Left renal pelvis (tissue), 4 donors: ENCODE measurements at regions not wholly inside any gene's neighbourhood (a gene's known extent, or its start where the extent isn't known, plus 50 kb on each side); places are given as distances from the start of the nearest gene placed in this dataset.

Experiments
- DNase-seq, 4 donors: peaks; one replicate each; pipeline ENCODE4 v3.0.0-alpha.2; 2013; ENCODE audit warnings: low read depth in 4 of 4, low spot score in 3 of 4

- no peak for DNase-seq
Observed at GRCh38 chr5:61596265-61596664, 264.2 kb downstream of the ZSWIM6 start.

GRCh38 chr5:61597684-61598083, 265.6 kb downstream of the ZSWIM6 start:
- no peak for DNase-seq

GRCh38 chr5:61598126-61598525, 266.1 kb downstream of the ZSWIM6 start:
- DNase-seq = no peak

GRCh38 chr5:61599370-61600122, 267.5 kb downstream of the ZSWIM6 start:
- DNase-seq = no peak

- no peak for DNase-seq
Observed at GRCh38 chr5:61600123-61600444, 268.0 kb downstream of the ZSWIM6 start.

- DNase-seq = no peak
Observed at GRCh38 chr5:61600945-61601511, 269.0 kb downstream of the ZSWIM6 start.

GRCh38 chr5:61603211-61603908, 271.3 kb downstream of the ZSWIM6 start:
- DNase-seq = no peak

- no peak for DNase-seq
Observed at GRCh38 chr5:61604076-61605025, 272.3 kb downstream of the ZSWIM6 start.

- no peak for DNase-seq
Observed at GRCh38 chr5:61609840-61610677, 278.0 kb downstream of the ZSWIM6 start.

- DNase-seq = no peak
Observed at GRCh38 chr5:61610678-61611024, 278.6 kb downstream of the ZSWIM6 start.

GRCh38 chr5:61612431-61612830, 280.4 kb downstream of the ZSWIM6 start:
- DNase-seq = no peak

- no peak for DNase-seq
Observed at GRCh38 chr5:61613679-61614078, 281.6 kb downstream of the ZSWIM6 start.

GRCh38 chr5:61614606-61615005, 282.5 kb downstream of the ZSWIM6 start:
- DNase-seq = no peak

GRCh38 chr5:61617039-61617438, 285.0 kb downstream of the ZSWIM6 start:
- DNase-seq = no peak

- no peak for DNase-seq
Observed at GRCh38 chr5:61617995-61618525, 286.0 kb downstream of the ZSWIM6 start.

- DNase-seq = no peak
Observed at GRCh38 chr5:61618577-61618976, 286.5 kb downstream of the ZSWIM6 start.

GRCh38 chr5:61619289-61619688, 287.2 kb downstream of the ZSWIM6 start:
- no peak for DNase-seq

- no peak for DNase-seq
Observed at GRCh38 chr5:61619777-61620518, 287.9 kb downstream of the ZSWIM6 start.

GRCh38 chr5:61620699-61621182, 288.7 kb downstream of the ZSWIM6 start:
- DNase-seq = no peak
